IMR-90 (cell line): ENCODE measurements at regions not wholly inside any gene's neighbourhood (a gene's known extent, or its start where the extent isn't known, plus 50 kb on each side); places are given as distances from the start of the nearest gene placed in this dataset.

Experiments
- CEBPB ChIP-seq: IDR thresholded peaks from 2 replicates; pipeline ENCODE4 v1.6.1; 2012; ENCODE audit warnings: low read depth, low read length, improper control_type of control experiment
- CTCF ChIP-seq: conservative IDR thresholded peaks from 2 replicates; pipeline ENCODE4 v1.5.1; 2012; ENCODE audit warnings: mild to moderate bottlenecking, low read depth, low read length, improper control_type of control experiment
- MXI1 ChIP-seq: IDR thresholded peaks from 2 replicates; pipeline ENCODE4 v1.6.1; 2012; ENCODE audit warnings: low read depth, mild to moderate bottlenecking, low read length, moderate library complexity, borderline replicate concordance
- POLR2A ChIP-seq: IDR thresholded peaks from 2 replicates; pipeline ENCODE4 v1.6.1; 2012; ENCODE audit warnings: mild to moderate bottlenecking, low read depth, low read length
- RAD21 ChIP-seq: IDR thresholded peaks from 2 replicates; pipeline ENCODE4 v1.6.1; 2012; ENCODE audit warnings: low read length, improper control_type of control experiment
- RCOR1 ChIP-seq: IDR thresholded peaks from 2 replicates; pipeline ENCODE4 v1.6.1; 2012; ENCODE audit warnings: mild to moderate bottlenecking, low read length, improper control_type of control experiment; ENCODE audit not compliant: insufficient replicate concordance
- RFX5 ChIP-seq: IDR thresholded peaks from 2 replicates; pipeline ENCODE4 v1.8.0; 2012; ENCODE audit warnings: low read depth, mild to moderate bottlenecking, low read length, moderate library complexity
- USF2 ChIP-seq: fragments of 150-350 bp; IDR thresholded peaks from 2 replicates; pipeline ENCODE4 v1.6.1; 2017; ENCODE audit warnings: mild to moderate bottlenecking, antibody characterized with exemption, low read length, low read depth

GRCh38 chr2:84201158-84201557, 257.9 kb downstream of the SUCLG1 start:
- TF ChIP-seq RFX5 (no peak), POLR2A (no peak), CTCF (no peak), CEBPB (no peak), MXI1 (no peak), RAD21 (no peak), USF2 (no peak), RCOR1 (no peak)
